ENCODE measurements at regions not wholly inside any gene's neighbourhood (a gene's known extent, or its start where the extent isn't known, plus 50 kb on each side); places are given as distances from the start of the nearest gene placed in this dataset.
"Not testable (repeated sequence)": the region's sequence is repeated elsewhere in the genome, so short reads cannot be mapped to it uniquely, and the experiment has no call there.

GRCh38 chr22:11625711-11626421 is 3902.1 kb upstream of the OR11H1 start:
- WGBS, result 89% methylated on average over 30 of the region's 30 CpGs
- H3K27ac ChIP-seq (ENCODE audit: low read depth in 1 of 2, low read length in 1 of 2); H3K4me1 ChIP-seq (ENCODE audit: control insufficient read depth in 2 of 2, insufficient read depth in 2 of 2, low read length in 2 of 2); H3K4me3 ChIP-seq (ENCODE audit: low read length in 2 of 2); DNase-seq (ENCODE audit: low read depth in 6 of 9, low spot score in 9 of 9); H3K27me3 ChIP-seq (ENCODE audit: control insufficient read depth in 2 of 2, insufficient read depth in 1 of 2, low read length in 1 of 2); H3K36me3 ChIP-seq (ENCODE audit: control insufficient read depth in 2 of 2, insufficient read depth in 2 of 2, low read length in 1 of 2): not testable (repeated sequence)
- H3K9me3 ChIP-seq (ENCODE audit: control insufficient read depth in 2 of 2, insufficient read depth in 1 of 2, low read length in 1 of 2), result peaks cover 34 to 59% of the 10 kb centered on the region in 2 donors

DNA sequence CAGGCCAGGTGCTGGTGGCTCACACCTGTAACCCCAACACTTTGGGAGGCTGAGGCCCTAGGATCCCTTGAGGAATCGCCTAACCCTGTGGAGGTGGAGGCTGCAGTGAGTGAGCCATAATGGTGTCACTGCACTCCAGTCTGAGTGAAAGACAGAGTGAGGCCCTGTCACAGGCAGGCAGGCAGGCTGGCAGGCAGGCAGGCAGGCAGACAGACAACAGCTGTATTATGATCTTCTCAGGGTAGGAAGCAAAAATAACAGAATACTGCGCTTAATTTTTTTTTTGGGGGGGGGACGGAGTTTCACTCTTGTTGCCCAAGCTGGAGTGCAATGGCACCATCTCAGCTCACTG is 3901.6 kb upstream of the OR11H1 start:
- Histone ChIP-seq H3K9me3 (ENCODE audit: control insufficient read depth in 2 of 2, insufficient read depth in 1 of 2, low read length in 1 of 2) (peaks cover 32 to 54% of the 10 kb centered on the region in 2 donors), H3K36me3 (ENCODE audit: control insufficient read depth in 2 of 2, insufficient read depth in 2 of 2, low read length in 1 of 2) (no peaks in the 10 kb centered on the region), H3K4me3 (ENCODE audit: low read length in 2 of 2) (no peak overlapping the region), H3K4me1 (ENCODE audit: control insufficient read depth in 2 of 2, insufficient read depth in 2 of 2, low read length in 2 of 2) (no peaks in the 10 kb centered on the region), H3K27ac (ENCODE audit: low read depth in 1 of 2, low read length in 1 of 2) (no peak overlapping the region), H3K27me3 (ENCODE audit: control insufficient read depth in 2 of 2, insufficient read depth in 1 of 2, low read length in 1 of 2) (no peaks in the 10 kb centered on the region)
- no peak for DNase-seq (ENCODE audit: low read depth in 6 of 9, low spot score in 9 of 9)
- 90% methylated on average over 3 of the region's 3 CpGs for WGBS

DNA sequence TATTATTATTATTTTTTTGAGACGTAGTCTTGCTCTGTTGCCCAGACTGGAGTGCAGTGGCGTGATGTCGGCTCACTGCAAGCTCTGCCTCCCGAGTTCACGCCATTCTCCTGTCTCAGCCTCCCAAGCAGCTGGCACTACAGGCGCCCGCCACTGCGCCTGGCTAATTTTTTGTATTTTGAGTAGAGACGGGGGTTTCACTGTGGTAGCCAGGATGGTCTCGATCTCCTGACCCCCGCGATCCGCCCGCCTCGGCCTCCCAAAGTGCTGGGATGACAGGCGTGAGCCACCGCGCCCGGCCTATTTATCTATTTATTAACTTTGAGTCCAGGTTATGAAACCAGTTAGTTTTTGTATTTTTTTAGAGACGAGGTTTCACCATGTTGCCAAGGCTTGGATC is 3901.0 kb upstream of the OR11H1 start:
- H3K27me3 ChIP-seq (ENCODE audit: control insufficient read depth in 2 of 2, insufficient read depth in 1 of 2, low read length in 1 of 2); H3K36me3 ChIP-seq (ENCODE audit: control insufficient read depth in 2 of 2, insufficient read depth in 2 of 2, low read length in 1 of 2); H3K4me3 ChIP-seq (ENCODE audit: low read length in 2 of 2); H3K4me1 ChIP-seq (ENCODE audit: control insufficient read depth in 2 of 2, insufficient read depth in 2 of 2, low read length in 2 of 2); H3K27ac ChIP-seq (ENCODE audit: low read depth in 1 of 2, low read length in 1 of 2); DNase-seq (ENCODE audit: low read depth in 6 of 9, low spot score in 9 of 9): not testable (repeated sequence)
- peaks cover 31 to 50% of the 10 kb centered on the region in 2 donors for H3K9me3 ChIP-seq (ENCODE audit: control insufficient read depth in 2 of 2, insufficient read depth in 1 of 2, low read length in 1 of 2)
- WGBS, result 93% methylated on average over 20 of the region's 20 CpGs

- Histone ChIP-seq H3K9me3 (ENCODE audit: control insufficient read depth in 2 of 2, insufficient read depth in 1 of 2, low read length in 1 of 2) (peaks cover 31 to 50% of the 10 kb centered on the region in 2 donors), H3K27me3 (ENCODE audit: control insufficient read depth in 2 of 2, insufficient read depth in 1 of 2, low read length in 1 of 2) (no peaks in the 10 kb centered on the region), H3K36me3 (ENCODE audit: control insufficient read depth in 2 of 2, insufficient read depth in 2 of 2, low read length in 1 of 2) (no peaks in the 10 kb centered on the region), H3K4me3 (ENCODE audit: low read length in 2 of 2) (no peak overlapping the region), H3K27ac (ENCODE audit: low read depth in 1 of 2, low read length in 1 of 2) (no peak overlapping the region), H3K4me1 (ENCODE audit: control insufficient read depth in 2 of 2, insufficient read depth in 2 of 2, low read length in 2 of 2) (no peaks in the 10 kb centered on the region)
- no peak for DNase-seq (ENCODE audit: low read depth in 6 of 9, low spot score in 9 of 9)
- WGBS, result 95% methylated on average over 31 of the region's 31 CpGs
Measured at GRCh38 chr22:11627436-11627797, 3900.6 kb upstream of the OR11H1 start.

- H3K36me3 ChIP-seq (ENCODE audit: control insufficient read depth in 2 of 2, insufficient read depth in 2 of 2, low read length in 1 of 2), result no peaks in the 10 kb centered on the region
- 95% methylated on average over 74 of the region's 74 CpGs for WGBS
- H3K27ac ChIP-seq (ENCODE audit: low read depth in 1 of 2, low read length in 1 of 2), result no peak overlapping the region
- no peak overlapping the region for H3K4me3 ChIP-seq (ENCODE audit: low read length in 2 of 2)
- H3K9me3 ChIP-seq (ENCODE audit: control insufficient read depth in 2 of 2, insufficient read depth in 1 of 2, low read length in 1 of 2), result peaks cover 31 to 50% of the 10 kb centered on the region in 2 donors
- no peak for DNase-seq (ENCODE audit: low read depth in 6 of 9, low spot score in 9 of 9)
- no peaks in the 10 kb centered on the region for H3K4me1 ChIP-seq (ENCODE audit: control insufficient read depth in 2 of 2, insufficient read depth in 2 of 2, low read length in 2 of 2)
- H3K27me3 ChIP-seq (ENCODE audit: control insufficient read depth in 2 of 2, insufficient read depth in 1 of 2, low read length in 1 of 2), result no peaks in the 10 kb centered on the region
Measured at GRCh38 chr22:11627798-11628650, 3900.0 kb upstream of the OR11H1 start.

- H3K27me3 ChIP-seq (ENCODE audit: control insufficient read depth in 2 of 2, insufficient read depth in 1 of 2, low read length in 1 of 2), result no peaks in the 10 kb centered on the region
- no peak for DNase-seq (ENCODE audit: low read depth in 6 of 9, low spot score in 9 of 9)
- no peaks in the 10 kb centered on the region for H3K36me3 ChIP-seq (ENCODE audit: control insufficient read depth in 2 of 2, insufficient read depth in 2 of 2, low read length in 1 of 2)
- WGBS, result 95% methylated on average over 102 of the region's 102 CpGs
- H3K4me1 ChIP-seq (ENCODE audit: control insufficient read depth in 2 of 2, insufficient read depth in 2 of 2, low read length in 2 of 2), result no peaks in the 10 kb centered on the region
- no peak overlapping the region for H3K27ac ChIP-seq (ENCODE audit: low read depth in 1 of 2, low read length in 1 of 2)
- H3K4me3 ChIP-seq (ENCODE audit: low read length in 2 of 2), result no peak overlapping the region
- peaks cover 31 to 50% of the 10 kb centered on the region in 2 donors for H3K9me3 ChIP-seq (ENCODE audit: control insufficient read depth in 2 of 2, insufficient read depth in 1 of 2, low read length in 1 of 2)
Measured at GRCh38 chr22:11628651-11629511, 3899.1 kb upstream of the OR11H1 start.

GRCh38 chr22:11629661-11630385 is 3898.2 kb upstream of the OR11H1 start:
- no peaks in the 10 kb centered on the region for H3K36me3 ChIP-seq (ENCODE audit: control insufficient read depth in 2 of 2, insufficient read depth in 2 of 2, low read length in 1 of 2)
- H3K27me3 ChIP-seq (ENCODE audit: control insufficient read depth in 2 of 2, insufficient read depth in 1 of 2, low read length in 1 of 2), result no peaks in the 10 kb centered on the region
- 94% methylated on average over 35 of the region's 35 CpGs for WGBS
- no peak for DNase-seq (ENCODE audit: low read depth in 6 of 9, low spot score in 9 of 9)
- H3K4me3 ChIP-seq (ENCODE audit: low read length in 2 of 2), result no peak overlapping the region
- no peaks in the 10 kb centered on the region for H3K4me1 ChIP-seq (ENCODE audit: control insufficient read depth in 2 of 2, insufficient read depth in 2 of 2, low read length in 2 of 2)
- H3K9me3 ChIP-seq (ENCODE audit: control insufficient read depth in 2 of 2, insufficient read depth in 1 of 2, low read length in 1 of 2), result peaks cover 31 to 50% of the 10 kb centered on the region in 2 donors
- no peak overlapping the region for H3K27ac ChIP-seq (ENCODE audit: low read depth in 1 of 2, low read length in 1 of 2)

GRCh38 chr22:11630386-11631084 is 3897.5 kb upstream of the OR11H1 start:
- H3K27ac ChIP-seq (ENCODE audit: low read depth in 1 of 2, low read length in 1 of 2); H3K27me3 ChIP-seq (ENCODE audit: control insufficient read depth in 2 of 2, insufficient read depth in 1 of 2, low read length in 1 of 2); H3K36me3 ChIP-seq (ENCODE audit: control insufficient read depth in 2 of 2, insufficient read depth in 2 of 2, low read length in 1 of 2); H3K4me1 ChIP-seq (ENCODE audit: control insufficient read depth in 2 of 2, insufficient read depth in 2 of 2, low read length in 2 of 2); H3K4me3 ChIP-seq (ENCODE audit: low read length in 2 of 2): not testable (repeated sequence)
- H3K9me3 ChIP-seq (ENCODE audit: control insufficient read depth in 2 of 2, insufficient read depth in 1 of 2, low read length in 1 of 2), result peaks cover 31 to 49% of the 10 kb centered on the region in 2 donors
- 94% methylated on average over 34 of the region's 34 CpGs for WGBS
- DNase-seq (ENCODE audit: low read depth in 6 of 9, low spot score in 9 of 9), result peak in 2 of 9 donors; percentile 3 to 43
